Spleen (tissue), 7 donors: ENCODE measurements at regions not wholly inside any gene's neighbourhood (a gene's known extent, or its start where the extent isn't known, plus 50 kb on each side); places are given as distances from the start of the nearest gene placed in this dataset.

Experiments
- POLR2A ChIP-seq, 3 donors: fragments of 450-650 bp; IDR thresholded peaks; one replicate each; pipeline ENCODE4 v1.5.1; 2017; ENCODE audit warnings: antibody characterized with exemption in 3 of 3, mild to moderate bottlenecking in 1 of 3
- POLR2AphosphoS5 ChIP-seq, 3 donors: sonication (generic); formaldehyde crosslinking; IDR thresholded peaks; one replicate each; pipeline ENCODE4 v1.5.1; 2017; ENCODE audit warnings: antibody characterized with exemption in 3 of 3
- TF ChIP-seq, protein P1 (sequence below), 11 experiments: fragments of 200-600 bp in 7 of 11; fragments of 450-650 bp in 4 of 11; sonication (generic) in 4 of 11; IDR thresholded peaks in 8 of 11; conservative IDR thresholded peaks in 3 of 11; 1 replicate in 7 of 11; 2 replicates in 4 of 11; pipeline versions ENCODE4 v1.4.0 to v1.8.0; 2016 to 2021; ENCODE audit warnings: antibody characterized with exemption in 11 of 11, inconsistent platforms in 4 of 11, mild to moderate bottlenecking in 1 of 11
- donor health status: DM: no; HTN: no; CAD: no; lungs with moderate emphysema.
- donor health status: DM: no; HTN: no; CAD: no.
- donor health status: DM: no; HTN: no; CAD: no.

DNA sequence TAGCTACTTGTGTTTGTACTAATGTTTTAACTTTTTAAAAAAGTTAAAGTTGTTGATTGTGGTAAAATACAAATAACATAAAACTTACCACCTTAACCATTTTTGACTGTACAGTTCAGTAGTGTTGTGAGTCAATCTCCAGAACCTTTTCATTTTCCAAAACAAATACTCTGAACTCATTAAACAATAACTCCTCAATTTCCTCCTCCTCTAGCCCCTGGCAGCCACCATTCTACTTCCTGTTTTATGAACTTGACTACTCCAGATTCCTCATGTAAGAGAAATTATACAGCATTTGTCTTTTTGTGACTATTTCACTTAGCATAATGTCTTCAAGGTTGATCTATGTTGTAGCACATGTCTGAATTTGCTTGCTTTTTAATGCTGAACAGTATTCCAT, 299.1 kb upstream of the AMIGO2 start:
- TF ChIP-seq POLR2AphosphoS5 (IDR thresholded peaks at IDR 0.05) (no peak), POLR2A (IDR thresholded peaks at IDR 0.05) (no peak)
- TF ChIP-seq, protein P1, sequence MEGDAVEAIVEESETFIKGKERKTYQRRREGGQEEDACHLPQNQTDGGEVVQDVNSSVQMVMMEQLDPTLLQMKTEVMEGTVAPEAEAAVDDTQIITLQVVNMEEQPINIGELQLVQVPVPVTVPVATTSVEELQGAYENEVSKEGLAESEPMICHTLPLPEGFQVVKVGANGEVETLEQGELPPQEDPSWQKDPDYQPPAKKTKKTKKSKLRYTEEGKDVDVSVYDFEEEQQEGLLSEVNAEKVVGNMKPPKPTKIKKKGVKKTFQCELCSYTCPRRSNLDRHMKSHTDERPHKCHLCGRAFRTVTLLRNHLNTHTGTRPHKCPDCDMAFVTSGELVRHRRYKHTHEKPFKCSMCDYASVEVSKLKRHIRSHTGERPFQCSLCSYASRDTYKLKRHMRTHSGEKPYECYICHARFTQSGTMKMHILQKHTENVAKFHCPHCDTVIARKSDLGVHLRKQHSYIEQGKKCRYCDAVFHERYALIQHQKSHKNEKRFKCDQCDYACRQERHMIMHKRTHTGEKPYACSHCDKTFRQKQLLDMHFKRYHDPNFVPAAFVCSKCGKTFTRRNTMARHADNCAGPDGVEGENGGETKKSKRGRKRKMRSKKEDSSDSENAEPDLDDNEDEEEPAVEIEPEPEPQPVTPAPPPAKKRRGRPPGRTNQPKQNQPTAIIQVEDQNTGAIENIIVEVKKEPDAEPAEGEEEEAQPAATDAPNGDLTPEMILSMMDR (IDR thresholded peaks at IDR 0.05 in 8 of 11, conservative IDR thresholded peaks at IDR 0.05 in 3 of 11): no peak
